ENCODE measurements at regions not wholly inside any gene's neighbourhood (a gene's known extent, or its start where the extent isn't known, plus 50 kb on each side); places are given as distances from the start of the nearest gene placed in this dataset.
"Not testable (repeated sequence)": the region's sequence is repeated elsewhere in the genome, so short reads cannot be mapped to it uniquely, and the experiment has no call there.

GRCh38 chr14:43407706-43408105 lies 1099.4 kb downstream of the FSCB start:
- no peak overlapping the region for H3K4me3 ChIP-seq (ENCODE audit: low read depth in 1 of 2, low read length in 2 of 2)
- DNase-seq (no peak), ATAC-seq (ENCODE audit: insufficient read depth, low read depth) (no peak)
- no peaks in the 10 kb centered on the region for H3K36me3 ChIP-seq (ENCODE audit: insufficient read depth, low read length)
- no peaks in the 10 kb centered on the region for H3K9me3 ChIP-seq (ENCODE audit: insufficient read depth, low read length, severe bottlenecking)
- no peak overlapping the region for H2AFZ ChIP-seq (ENCODE audit: low read depth, low read length)
- H3K4me1 ChIP-seq (ENCODE audit: insufficient read depth, low read length), result no peaks in the 10 kb centered on the region
- no peak overlapping the region for H3K4me2 ChIP-seq (ENCODE audit: insufficient read depth, low read length)
- H4K20me1 ChIP-seq (ENCODE audit: insufficient read depth, low read length), result no peaks in the 10 kb centered on the region
- no peaks in the 10 kb centered on the region for H3K27me3 ChIP-seq (ENCODE audit: insufficient read depth, low read length, poor library complexity)
- TF ChIP-seq EZH2 (IDR thresholded peaks at IDR 0.05; ENCODE audit: borderline replicate concordance, low read depth, low read length, severe bottlenecking), result no peak
- TF ChIP-seq CTCF (IDR thresholded peaks at IDR 0.05; ENCODE audit: borderline replicate concordance, extremely low read depth, low read length, poor library complexity, severe bottlenecking), result no peak
- no peak overlapping the region for H3K27ac ChIP-seq (ENCODE audit: low read length)
- H3K9ac ChIP-seq (ENCODE audit: low read depth, low read length), result no peak overlapping the region
- no peaks in the 10 kb centered on the region for H3K79me2 ChIP-seq (ENCODE audit: insufficient read depth, low read length)

GRCh38 chr14:43406931-43407330 lies 1100.2 kb downstream of the FSCB start:
- Histone ChIP-seq H3K4me2 (ENCODE audit: insufficient read depth, low read length) (no peak overlapping the region), H3K4me1 (ENCODE audit: insufficient read depth, low read length) (no peaks in the 10 kb centered on the region), H3K79me2 (ENCODE audit: insufficient read depth, low read length) (no peaks in the 10 kb centered on the region), H3K36me3 (ENCODE audit: insufficient read depth, low read length) (no peaks in the 10 kb centered on the region), H3K9me3 (ENCODE audit: insufficient read depth, low read length, severe bottlenecking) (no peaks in the 10 kb centered on the region), H3K9ac (ENCODE audit: low read depth, low read length) (no peak overlapping the region), H4K20me1 (ENCODE audit: insufficient read depth, low read length) (no peaks in the 10 kb centered on the region), H3K27ac (ENCODE audit: low read length) (no peak overlapping the region), H2AFZ (ENCODE audit: low read depth, low read length) (no peak overlapping the region), H3K4me3 (ENCODE audit: low read depth in 1 of 2, low read length in 2 of 2) (no peak overlapping the region), H3K27me3 (ENCODE audit: insufficient read depth, low read length, poor library complexity) (no peaks in the 10 kb centered on the region)
- DNase-seq, result no peak
- no peak for TF ChIP-seq EZH2 (IDR thresholded peaks at IDR 0.05; ENCODE audit: borderline replicate concordance, low read depth, low read length, severe bottlenecking)
- ATAC-seq (ENCODE audit: insufficient read depth, low read depth), result no peak

- Histone ChIP-seq H3K27ac (ENCODE audit: low read length) (no peak overlapping the region), H3K79me2 (ENCODE audit: insufficient read depth, low read length) (no peaks in the 10 kb centered on the region), H4K20me1 (ENCODE audit: insufficient read depth, low read length) (no peaks in the 10 kb centered on the region), H3K4me3 (ENCODE audit: low read depth in 1 of 2, low read length in 2 of 2) (no peak overlapping the region), H3K27me3 (ENCODE audit: insufficient read depth, low read length, poor library complexity) (no peaks in the 10 kb centered on the region), H3K9me3 (ENCODE audit: insufficient read depth, low read length, severe bottlenecking) (no peaks in the 10 kb centered on the region), H3K4me1 (ENCODE audit: insufficient read depth, low read length) (no peaks in the 10 kb centered on the region), H3K4me2 (ENCODE audit: insufficient read depth, low read length) (no peak overlapping the region), H3K9ac (ENCODE audit: low read depth, low read length) (no peak overlapping the region), H3K36me3 (ENCODE audit: insufficient read depth, low read length) (no peaks in the 10 kb centered on the region), H2AFZ (ENCODE audit: low read depth, low read length) (no peak overlapping the region)
- ATAC-seq (ENCODE audit: insufficient read depth, low read depth), result no peak
- no peak for DNase-seq
- TF ChIP-seq CTCF (IDR thresholded peaks at IDR 0.05; ENCODE audit: borderline replicate concordance, extremely low read depth, low read length, poor library complexity, severe bottlenecking) (no peak), EZH2 (IDR thresholded peaks at IDR 0.05; ENCODE audit: borderline replicate concordance, low read depth, low read length, severe bottlenecking) (no peak)
These were observed 1107.8 kb downstream of the FSCB start for GRCh38 chr14:43399289-43399688.

GRCh38 chr14:43370565-43370896 lies 1136.6 kb downstream of the FSCB start:
- H3K9me3 ChIP-seq (ENCODE audit: insufficient read depth, low read length, severe bottlenecking); H3K36me3 ChIP-seq (ENCODE audit: insufficient read depth, low read length); H4K20me1 ChIP-seq (ENCODE audit: insufficient read depth, low read length); H3K4me3 ChIP-seq (ENCODE audit: low read depth in 1 of 2, low read length in 2 of 2); H3K9ac ChIP-seq (ENCODE audit: low read depth, low read length); H3K79me2 ChIP-seq (ENCODE audit: insufficient read depth, low read length); H2AFZ ChIP-seq (ENCODE audit: low read depth, low read length); ATAC-seq (ENCODE audit: insufficient read depth, low read depth); H3K27me3 ChIP-seq (ENCODE audit: insufficient read depth, low read length, poor library complexity); H3K4me1 ChIP-seq (ENCODE audit: insufficient read depth, low read length); H3K27ac ChIP-seq (ENCODE audit: low read length); H3K4me2 ChIP-seq (ENCODE audit: insufficient read depth, low read length); DNase-seq: not testable (repeated sequence)

Measured in DND-41 (cell line).